AG10803 (cell line): ENCODE measurements at regions not wholly inside any gene's neighbourhood (a gene's known extent, or its start where the extent isn't known, plus 50 kb on each side); places are given as distances from the start of the nearest gene placed in this dataset.

Experiments used
- DNase-seq: peaks from one replicate; pipeline ENCODE4 v3.0.0; 2010; ENCODE audit warnings: low read depth
- H3K4me3 ChIP-seq: 2 replicates; pipeline ENCODE4 v1.5.1; 2011; ENCODE audit warnings: mild to moderate bottlenecking, low read length, control low read depth
- TF ChIP-seq, protein P1 (sequence below): conservative IDR thresholded peaks from 2 replicates; pipeline ENCODE4 v1.5.1; 2011; ENCODE audit warnings: mild to moderate bottlenecking, low read length, control low read depth, inconsistent platforms

DNA sequence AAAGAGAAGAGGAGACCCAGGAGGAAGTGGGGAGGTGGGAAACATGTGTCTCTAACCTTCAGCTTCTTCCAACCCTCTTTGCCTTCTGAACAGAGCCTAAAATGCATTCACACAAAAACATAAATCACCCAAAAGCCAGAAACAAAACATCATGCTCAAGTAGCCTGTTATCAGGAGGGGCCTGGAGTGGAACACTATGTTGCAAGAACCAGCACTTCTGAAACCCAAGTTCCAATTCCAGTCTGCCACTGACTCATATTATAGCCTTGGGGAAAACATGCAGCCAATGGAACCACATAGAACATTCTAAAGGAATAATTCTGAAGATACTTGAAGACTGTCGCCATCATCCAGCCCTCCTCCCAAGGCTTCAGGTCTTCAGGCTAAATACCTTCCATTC lies 169.8 kb upstream of the PLXNC1 start:
- TF ChIP-seq, protein P1, sequence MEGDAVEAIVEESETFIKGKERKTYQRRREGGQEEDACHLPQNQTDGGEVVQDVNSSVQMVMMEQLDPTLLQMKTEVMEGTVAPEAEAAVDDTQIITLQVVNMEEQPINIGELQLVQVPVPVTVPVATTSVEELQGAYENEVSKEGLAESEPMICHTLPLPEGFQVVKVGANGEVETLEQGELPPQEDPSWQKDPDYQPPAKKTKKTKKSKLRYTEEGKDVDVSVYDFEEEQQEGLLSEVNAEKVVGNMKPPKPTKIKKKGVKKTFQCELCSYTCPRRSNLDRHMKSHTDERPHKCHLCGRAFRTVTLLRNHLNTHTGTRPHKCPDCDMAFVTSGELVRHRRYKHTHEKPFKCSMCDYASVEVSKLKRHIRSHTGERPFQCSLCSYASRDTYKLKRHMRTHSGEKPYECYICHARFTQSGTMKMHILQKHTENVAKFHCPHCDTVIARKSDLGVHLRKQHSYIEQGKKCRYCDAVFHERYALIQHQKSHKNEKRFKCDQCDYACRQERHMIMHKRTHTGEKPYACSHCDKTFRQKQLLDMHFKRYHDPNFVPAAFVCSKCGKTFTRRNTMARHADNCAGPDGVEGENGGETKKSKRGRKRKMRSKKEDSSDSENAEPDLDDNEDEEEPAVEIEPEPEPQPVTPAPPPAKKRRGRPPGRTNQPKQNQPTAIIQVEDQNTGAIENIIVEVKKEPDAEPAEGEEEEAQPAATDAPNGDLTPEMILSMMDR: no peak
- H3K4me3 ChIP-seq: no peak overlapping the region
- peak; percentile 88 for DNase-seq

DNA sequence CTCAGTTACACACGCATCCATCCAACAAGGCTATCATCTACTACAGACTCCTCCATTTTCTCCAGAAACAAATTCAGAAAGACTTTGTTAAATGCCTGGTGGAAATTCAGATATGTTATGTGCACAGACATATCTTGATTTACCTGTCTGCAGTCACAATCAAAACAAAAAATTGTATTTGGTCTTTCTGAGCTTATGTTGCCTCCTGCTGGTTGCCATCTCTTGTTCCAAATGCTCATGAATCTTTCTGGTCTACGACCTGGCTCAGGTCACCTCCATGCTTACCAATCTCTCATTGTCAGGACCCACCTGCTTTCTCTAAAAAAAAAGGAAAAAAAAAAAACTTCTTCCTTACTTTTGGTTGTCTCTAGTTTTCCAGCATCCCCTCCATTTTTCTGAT lies 169.2 kb upstream of the PLXNC1 start:
- H3K4me3 ChIP-seq: no peak overlapping the region
- TF ChIP-seq, protein P1: peak; percentile 43
- DNase-seq: no peak

GRCh38 chr12:93980711-93981110 lies 167.7 kb upstream of the PLXNC1 start:
- no peak for DNase-seq
- TF ChIP-seq, protein P1: no peak
- H3K4me3 ChIP-seq: no peak overlapping the region

- no peak for DNase-seq
- no peak overlapping the region for H3K4me3 ChIP-seq
- TF ChIP-seq, protein P1: no peak
Measured at GRCh38 chr12:93981411-93981810, 167.0 kb upstream of the PLXNC1 start.

GRCh38 chr12:93982771-93983315 lies 165.5 kb upstream of the PLXNC1 start:
- no peak overlapping the region for H3K4me3 ChIP-seq
- peak; percentile 61 for DNase-seq
- TF ChIP-seq, protein P1: no peak

DNA sequence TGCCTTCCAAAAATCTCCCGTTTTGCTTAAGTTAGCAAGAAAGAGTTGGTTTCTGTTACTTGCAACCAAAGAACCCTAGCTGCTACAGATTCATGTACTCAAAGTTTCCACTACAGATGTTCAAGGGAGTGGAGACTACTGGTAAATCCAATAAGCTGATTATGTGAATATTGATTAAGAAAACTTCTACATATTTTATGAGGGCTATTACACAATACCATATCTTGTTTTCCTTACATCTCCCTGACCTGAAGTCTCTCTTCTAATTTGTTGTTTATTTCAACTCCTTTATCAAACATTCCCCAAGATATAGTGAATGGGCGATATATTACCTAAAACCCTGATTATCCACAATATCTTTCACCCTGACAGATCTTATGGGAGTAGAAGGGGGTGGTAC lies 164.4 kb upstream of the PLXNC1 start:
- TF ChIP-seq, protein P1: no peak
- H3K4me3 ChIP-seq: no peak overlapping the region
- DNase-seq: no peak

DNA sequence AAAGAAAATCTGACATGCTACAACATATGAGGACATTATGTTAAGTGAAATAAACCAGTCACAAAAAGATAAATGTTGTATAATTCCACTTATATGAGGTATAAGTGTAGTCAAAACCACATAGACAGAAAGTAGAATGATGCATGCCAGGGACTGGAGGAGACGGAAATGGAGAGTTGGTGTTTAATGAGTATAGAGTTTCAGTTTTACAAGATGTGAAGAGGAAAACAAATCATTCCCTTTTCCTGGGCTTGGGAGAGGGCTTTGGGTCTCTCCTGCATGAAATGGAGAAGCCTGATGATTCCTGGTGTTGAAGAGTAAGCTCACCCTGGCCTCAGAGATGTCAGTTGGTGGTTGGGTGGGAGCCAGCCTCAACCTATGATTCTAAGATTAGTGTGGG lies 158.4 kb upstream of the PLXNC1 start:
- no peak for DNase-seq
- TF ChIP-seq, protein P1: no peak

More for the DNA sequence above, 158.4 kb upstream of the PLXNC1 start:
- H3K4me3 ChIP-seq: no peak overlapping the region
